ENCODE measurements at regions not wholly inside any gene's neighbourhood (a gene's known extent, or its start where the extent isn't known, plus 50 kb on each side); places are given as distances from the start of the nearest gene placed in this dataset.

DNA sequence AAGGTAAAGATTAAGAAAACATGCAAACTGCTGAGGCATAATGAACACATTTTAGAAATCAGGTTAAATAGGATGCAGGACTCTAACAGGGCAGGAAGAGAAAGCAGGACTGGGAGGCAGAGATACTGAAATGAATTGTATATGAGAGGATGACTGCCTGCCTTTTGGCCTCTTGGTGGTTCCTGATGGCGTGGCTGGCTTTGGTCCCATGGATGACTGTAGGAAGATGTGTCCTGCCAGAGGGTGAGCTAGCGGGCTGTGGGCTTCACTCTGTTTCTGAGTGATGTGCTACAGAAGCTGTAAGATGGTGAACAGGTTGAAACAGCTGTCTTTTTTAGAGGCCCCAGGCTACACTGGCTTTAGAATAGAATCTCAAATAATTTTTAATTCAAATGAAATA, 517.0 kb downstream of the SLC4A3 start:
- no peak overlapping the region for H3K27ac ChIP-seq
- intact Hi-C loops (cut with DNase I): no loop called here
- no peaks in the 10 kb centered on the region for H3K4me1 ChIP-seq
- TF ChIP-seq, protein P1, sequence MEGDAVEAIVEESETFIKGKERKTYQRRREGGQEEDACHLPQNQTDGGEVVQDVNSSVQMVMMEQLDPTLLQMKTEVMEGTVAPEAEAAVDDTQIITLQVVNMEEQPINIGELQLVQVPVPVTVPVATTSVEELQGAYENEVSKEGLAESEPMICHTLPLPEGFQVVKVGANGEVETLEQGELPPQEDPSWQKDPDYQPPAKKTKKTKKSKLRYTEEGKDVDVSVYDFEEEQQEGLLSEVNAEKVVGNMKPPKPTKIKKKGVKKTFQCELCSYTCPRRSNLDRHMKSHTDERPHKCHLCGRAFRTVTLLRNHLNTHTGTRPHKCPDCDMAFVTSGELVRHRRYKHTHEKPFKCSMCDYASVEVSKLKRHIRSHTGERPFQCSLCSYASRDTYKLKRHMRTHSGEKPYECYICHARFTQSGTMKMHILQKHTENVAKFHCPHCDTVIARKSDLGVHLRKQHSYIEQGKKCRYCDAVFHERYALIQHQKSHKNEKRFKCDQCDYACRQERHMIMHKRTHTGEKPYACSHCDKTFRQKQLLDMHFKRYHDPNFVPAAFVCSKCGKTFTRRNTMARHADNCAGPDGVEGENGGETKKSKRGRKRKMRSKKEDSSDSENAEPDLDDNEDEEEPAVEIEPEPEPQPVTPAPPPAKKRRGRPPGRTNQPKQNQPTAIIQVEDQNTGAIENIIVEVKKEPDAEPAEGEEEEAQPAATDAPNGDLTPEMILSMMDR (IDR thresholded peaks at IDR 0.05): no peak
- DNase-seq (no peak), ATAC-seq (no peak)
- no peak overlapping the region for H3K4me3 ChIP-seq
- H3K27me3 ChIP-seq: no peaks in the 10 kb centered on the region
- no peaks in the 10 kb centered on the region for H3K36me3 ChIP-seq
- peaks cover 0 to 2% of the 10 kb centered on the region in 2 donors for H3K9me3 ChIP-seq

- H3K4me1 ChIP-seq: no peaks in the 10 kb centered on the region
- H3K27me3 ChIP-seq: no peaks in the 10 kb centered on the region
- DNase-seq (no peak), ATAC-seq (no peak)
- TF ChIP-seq, protein P1 (IDR thresholded peaks at IDR 0.05): no peak
- no peak overlapping the region for H3K27ac ChIP-seq
- no peaks in the 10 kb centered on the region for H3K36me3 ChIP-seq
- no peak overlapping the region for H3K4me3 ChIP-seq
- H3K9me3 ChIP-seq: peaks cover 0 to 2% of the 10 kb centered on the region in 2 donors
- intact Hi-C loops (cut with DNase I): no loop called here
Observed at GRCh38 chr2:220147161-220148038, 520.0 kb downstream of the SLC4A3 start.

GRCh38 chr2:220148471-220149248, 521.2 kb downstream of the SLC4A3 start:
- DNase-seq (no peak), ATAC-seq (no peak)
- Histone ChIP-seq H3K9me3 (no peaks in the 10 kb centered on the region), H3K27ac (no peak overlapping the region), H3K4me3 (no peak overlapping the region), H3K27me3 (no peaks in the 10 kb centered on the region), H3K4me1 (no peaks in the 10 kb centered on the region), H3K36me3 (no peaks in the 10 kb centered on the region)
- TF ChIP-seq, protein P1 (IDR thresholded peaks at IDR 0.05): no peak
- intact Hi-C loops (cut with DNase I): no loop called here

DNA sequence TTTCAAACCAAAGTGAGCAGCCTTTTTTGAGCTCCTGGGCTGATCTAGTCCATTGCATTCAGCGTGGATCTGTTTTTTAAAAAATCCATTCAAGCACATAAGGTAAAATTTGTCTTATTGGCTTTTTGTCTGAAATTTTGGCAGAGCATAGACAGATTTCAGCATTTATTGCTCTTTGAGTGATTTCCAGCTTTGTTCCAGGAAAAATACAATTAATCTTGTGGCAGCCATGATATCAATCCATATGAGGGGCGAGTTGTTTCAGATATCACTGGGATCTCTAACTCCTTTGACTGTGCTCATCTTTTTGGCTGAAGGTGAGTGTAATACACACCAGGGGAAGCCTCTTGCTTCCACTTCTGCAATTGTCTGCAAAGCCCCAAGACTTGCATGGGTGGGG, 523.9 kb downstream of the SLC4A3 start:
- no peaks in the 10 kb centered on the region for H3K9me3 ChIP-seq
- TF ChIP-seq, protein P1 (IDR thresholded peaks at IDR 0.05): no peak

GRCh38 chr2:220152281-220152935, 525.0 kb downstream of the SLC4A3 start:
- Histone ChIP-seq H3K4me1 (no peaks in the 10 kb centered on the region), H3K9me3 (no peaks in the 10 kb centered on the region), H3K27me3 (no peaks in the 10 kb centered on the region), H3K4me3 (no peak overlapping the region), H3K27ac (no peak overlapping the region), H3K36me3 (no peaks in the 10 kb centered on the region)
- TF ChIP-seq, protein P1 (IDR thresholded peaks at IDR 0.05): no peak
- ATAC-seq: no peak
- intact Hi-C loops (cut with DNase I): no loop called here
- no peak for DNase-seq

More for the DNA sequence above, 523.9 kb downstream of the SLC4A3 start:
- no peak overlapping the region for H3K27ac ChIP-seq
- DNase-seq: no peak
- no peak overlapping the region for H3K4me3 ChIP-seq
- intact Hi-C loops (cut with DNase I): no loop called here
- no peaks in the 10 kb centered on the region for H3K4me1 ChIP-seq
- no peak for ATAC-seq
- no peaks in the 10 kb centered on the region for H3K36me3 ChIP-seq
- H3K27me3 ChIP-seq: no peaks in the 10 kb centered on the region
